NCI-H2081 (cell line): ENCODE measurements at regions not wholly inside any gene's neighbourhood (a gene's known extent, or its start where the extent isn't known, plus 50 kb on each side); places are given as distances from the start of the nearest gene placed in this dataset.
A peak's percentile ranks its signal among the peaks of the same experiment; 100 is the strongest.

Experiments used
- DNase-seq, 2 experiments: peaks; one replicate each; lab custom pipeline; 2025; lab: John Stamatoyannopoulos, UW

DNA sequence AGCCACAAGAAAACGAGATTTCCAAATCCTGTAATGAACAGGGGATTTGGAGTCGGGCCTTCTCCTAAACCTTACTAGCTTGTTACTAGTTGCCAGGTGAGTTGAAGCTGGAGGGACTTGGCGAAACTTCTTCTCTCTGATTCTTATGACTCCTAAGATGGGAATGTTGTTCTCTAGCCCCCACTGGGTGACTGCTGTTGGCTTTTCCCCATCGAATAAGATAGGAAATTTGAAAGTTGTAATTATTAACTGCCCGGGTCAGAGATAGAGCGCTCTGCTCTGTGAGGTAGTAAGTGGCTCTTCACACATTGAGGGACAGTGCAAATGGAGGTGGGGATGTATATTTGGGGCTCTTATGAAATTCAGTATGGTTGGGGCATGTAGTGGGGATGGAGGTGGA, 111.2 kb upstream of the MBNL2 start:
- DNase-seq = no peak

DNA sequence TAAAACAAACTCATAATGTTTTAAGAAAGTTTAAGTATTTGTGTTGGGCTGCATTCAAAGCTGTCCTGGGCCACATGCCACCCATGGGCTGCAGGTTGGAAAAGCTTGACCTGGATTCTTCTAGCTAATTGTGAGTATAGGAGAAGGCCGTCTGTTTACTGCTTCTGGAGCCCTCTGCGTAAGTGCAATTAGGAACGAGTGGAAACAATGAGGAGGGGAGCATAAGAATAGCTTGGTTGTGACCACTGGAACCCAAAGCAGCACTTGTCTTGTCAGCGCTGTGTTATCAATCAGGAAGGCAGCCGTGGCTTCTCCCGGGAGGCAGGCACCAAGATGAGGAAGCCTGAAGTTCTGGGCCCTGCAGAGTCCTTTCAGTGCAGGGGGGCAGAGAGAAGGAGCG, 110.4 kb upstream of the MBNL2 start:
- DNase-seq = no peak

DNA sequence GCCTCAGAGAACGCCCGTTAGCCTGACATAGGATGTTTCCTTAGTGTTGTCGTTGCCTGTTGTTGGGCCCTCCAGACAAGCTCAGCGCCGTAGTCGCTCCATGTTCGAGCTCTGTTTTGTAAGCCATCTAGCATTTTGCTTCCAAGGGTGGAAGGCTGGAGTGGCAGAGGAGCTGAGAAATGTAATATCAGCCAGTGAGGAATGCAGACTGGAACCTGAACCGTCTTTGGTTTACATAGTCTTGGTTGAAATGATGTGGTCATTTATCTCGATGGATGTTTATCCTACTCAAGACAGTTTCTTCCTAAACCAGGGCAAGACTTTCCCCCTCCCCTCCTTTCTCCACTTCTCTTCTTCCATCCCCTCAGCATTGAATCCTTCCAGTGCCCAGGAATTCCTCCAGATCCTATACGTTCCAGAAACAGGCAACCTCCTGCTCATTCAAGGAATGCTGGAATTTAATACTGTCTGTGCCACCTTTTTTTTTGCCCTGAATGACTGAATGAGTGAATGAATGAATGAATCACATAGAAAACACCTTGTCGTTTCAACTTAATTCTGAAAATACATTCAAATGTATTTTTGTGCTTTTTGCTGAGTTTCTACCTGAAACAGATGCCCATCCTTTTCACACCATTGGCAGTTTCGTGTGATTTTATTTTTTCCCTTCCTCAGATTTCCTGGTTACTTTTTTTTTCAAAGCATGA, 109.5 kb upstream of the MBNL2 start:
- DNase-seq = no peak

DNA sequence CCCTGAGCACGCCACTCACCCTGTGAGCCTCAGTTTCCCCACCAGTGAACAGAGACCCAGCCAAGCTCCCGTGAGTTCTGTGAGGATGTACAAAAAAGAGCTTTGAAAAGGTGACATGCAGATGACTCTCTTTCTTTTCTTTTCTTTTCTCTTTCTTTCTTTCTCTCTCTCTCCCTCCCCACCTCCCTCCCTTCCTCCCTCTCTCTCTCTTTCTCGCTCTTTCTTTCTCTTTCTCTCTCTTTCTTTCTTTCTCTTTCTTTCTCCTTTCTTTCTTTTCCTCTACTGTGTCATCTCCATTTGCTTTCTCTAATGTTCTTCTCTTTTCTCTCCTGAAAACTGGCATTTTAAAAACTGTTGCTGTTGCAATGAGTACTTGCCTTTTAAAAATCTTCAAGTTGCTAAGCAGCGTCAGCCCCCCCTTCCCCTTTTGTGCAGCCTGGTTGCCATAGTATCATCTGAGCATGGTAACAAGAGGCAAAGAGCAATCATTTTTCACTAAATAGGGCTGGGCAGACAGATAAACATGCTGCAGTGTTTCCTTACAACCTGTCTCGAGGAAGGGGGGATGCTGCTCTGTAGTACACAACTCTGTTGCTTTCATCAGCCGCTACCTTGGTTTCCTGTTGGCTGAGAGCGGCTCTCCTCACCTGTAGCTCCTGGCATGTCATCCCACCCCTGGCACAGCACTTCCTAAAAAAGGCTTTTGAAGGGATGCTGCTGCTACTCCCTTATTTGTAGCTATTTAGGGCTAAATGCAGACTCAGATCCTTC, 108.7 kb upstream of the MBNL2 start:
- peak in 1 of 2 experiments; percentile 27 for DNase-seq

DNA sequence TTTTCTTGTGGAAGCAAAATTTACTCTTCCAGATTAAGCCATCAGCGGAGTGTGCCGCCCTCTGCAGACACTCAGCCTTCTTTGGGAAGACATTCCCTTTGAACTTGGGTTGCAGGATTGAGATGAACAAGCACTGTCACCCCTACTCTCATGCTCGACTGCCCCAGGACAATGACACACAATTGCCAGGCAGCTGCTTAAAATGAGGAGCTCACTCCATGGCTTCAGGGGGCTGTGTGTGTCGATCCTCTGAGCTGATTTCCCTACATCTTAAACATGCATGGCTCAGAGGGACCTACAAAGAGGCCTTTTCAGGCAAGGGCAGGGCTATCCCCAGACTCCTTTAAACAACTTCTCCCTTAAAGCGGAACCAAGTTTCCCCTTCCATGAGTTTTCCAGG, 107.5 kb upstream of the MBNL2 start:
- DNase-seq = no peak

DNA sequence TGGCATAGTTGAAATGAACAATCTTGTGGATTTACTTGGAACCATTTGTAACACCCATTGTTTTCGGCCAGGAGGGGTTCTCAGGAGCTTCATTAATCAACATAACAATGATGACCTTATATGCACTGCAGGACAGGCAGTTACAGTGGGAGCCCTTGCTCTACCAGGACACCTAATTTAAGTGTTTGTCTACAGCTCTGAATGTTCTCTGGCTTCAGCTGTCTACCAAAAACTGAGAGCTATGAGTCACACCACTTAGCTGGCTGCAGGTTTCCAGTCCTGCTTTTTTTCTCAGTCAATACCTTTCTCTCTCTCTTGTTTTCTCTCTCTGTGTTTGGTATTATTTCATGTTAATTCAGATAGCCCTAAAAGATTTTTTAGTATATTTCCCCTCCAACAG, 105.4 kb upstream of the MBNL2 start:
- DNase-seq = no peak

DNA sequence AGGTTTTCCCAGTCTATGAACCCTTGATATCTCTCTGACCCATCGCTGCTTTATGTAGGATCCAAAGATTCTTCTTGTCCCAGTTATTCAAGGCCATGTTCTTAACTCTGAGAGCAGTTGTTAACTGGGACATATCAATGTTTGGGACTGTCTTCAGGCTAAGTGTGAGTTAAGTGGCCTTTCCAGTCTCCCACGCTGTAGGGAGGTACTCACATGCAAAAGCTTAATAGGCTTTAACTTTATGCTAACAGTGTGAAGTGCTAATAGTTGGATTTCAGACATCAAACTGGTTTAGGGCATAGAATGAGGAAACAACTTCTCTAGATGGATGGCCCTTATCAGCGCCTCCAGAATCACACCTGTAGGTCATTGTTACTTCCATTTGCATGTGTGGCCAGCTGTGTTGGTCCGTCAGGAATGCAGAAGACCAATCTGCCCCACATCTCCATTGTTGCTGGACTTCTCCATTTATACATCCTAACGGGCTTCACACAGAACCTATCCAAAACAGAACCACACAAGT, 104.7 kb upstream of the MBNL2 start:
- no peak for DNase-seq

DNA sequence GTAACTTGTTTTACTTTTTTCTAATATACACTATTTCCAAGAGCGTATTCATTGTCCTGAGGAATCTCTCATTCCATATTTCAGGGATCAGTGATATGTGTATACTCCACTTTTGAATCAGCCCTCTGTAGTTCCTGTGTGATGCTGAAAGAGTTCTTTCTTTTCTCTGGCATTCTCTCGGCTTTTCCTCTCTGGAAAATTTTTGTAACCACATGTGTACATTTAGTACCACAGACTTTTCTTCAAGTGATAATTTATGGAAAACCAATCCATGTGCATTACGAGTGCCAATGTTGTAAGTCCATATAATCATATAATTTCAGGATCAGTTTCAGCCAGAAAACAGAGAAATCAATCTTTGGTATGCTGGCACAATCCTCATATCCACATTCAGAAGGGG, 102.2 kb upstream of the MBNL2 start:
- no peak for DNase-seq

DNA sequence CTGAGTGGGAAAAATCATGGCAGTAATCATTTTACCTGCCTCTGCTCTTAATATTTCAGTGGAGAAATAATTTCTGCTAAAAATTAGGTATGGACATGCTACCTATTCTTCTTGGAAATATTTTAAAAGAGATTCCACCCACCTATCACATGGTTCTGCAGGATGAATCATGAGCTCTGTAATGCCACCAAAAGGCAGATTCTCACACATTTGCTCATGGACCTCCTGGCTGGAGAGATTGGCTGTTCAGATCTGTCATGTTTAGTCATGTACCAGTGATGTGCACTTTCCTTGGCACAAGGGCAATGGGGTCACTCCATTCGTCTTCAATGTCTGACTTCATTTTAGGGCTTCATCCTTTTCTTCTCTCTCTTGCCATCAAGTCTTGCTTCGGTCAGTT, 101.8 kb upstream of the MBNL2 start:
- DNase-seq = no peak

DNA sequence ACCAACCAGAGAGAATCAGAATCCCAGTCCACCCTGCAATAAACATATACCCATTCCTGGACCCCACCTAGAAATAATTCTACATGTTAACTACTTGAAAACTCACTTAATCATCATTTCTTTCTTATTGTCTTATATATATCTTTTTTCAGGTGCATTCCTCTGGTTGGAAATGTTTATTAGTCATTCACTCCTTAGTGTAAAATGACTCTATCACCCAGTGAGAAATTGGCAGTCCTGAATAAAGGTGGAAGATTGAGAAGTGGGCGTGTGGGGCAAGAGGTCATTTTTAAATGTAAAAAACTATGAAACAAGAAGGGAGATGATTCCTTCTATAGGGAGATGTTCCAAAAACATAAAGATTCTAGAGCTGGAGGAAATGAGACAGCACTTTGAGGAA, 101.2 kb upstream of the MBNL2 start:
- no peak for DNase-seq

DNA sequence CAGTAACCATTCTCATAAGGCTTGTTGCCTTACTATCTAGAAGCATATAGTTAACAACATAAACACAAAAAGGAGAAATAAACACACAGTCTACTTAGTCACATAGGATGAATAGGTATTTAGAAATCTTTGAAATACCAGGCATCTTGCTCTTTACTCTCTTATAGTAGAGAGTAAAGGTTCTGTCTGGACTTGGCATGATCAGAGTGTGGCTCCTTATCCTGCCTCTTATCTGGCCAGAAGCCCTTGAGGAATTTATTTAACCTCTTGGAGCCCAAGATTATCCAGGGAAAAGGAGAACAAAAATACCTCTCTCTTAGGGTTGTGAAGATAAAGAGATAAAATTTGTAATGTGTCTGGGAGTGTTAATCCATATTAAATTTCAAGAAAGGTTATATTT, 100.2 kb upstream of the MBNL2 start:
- DNase-seq = no peak

DNA sequence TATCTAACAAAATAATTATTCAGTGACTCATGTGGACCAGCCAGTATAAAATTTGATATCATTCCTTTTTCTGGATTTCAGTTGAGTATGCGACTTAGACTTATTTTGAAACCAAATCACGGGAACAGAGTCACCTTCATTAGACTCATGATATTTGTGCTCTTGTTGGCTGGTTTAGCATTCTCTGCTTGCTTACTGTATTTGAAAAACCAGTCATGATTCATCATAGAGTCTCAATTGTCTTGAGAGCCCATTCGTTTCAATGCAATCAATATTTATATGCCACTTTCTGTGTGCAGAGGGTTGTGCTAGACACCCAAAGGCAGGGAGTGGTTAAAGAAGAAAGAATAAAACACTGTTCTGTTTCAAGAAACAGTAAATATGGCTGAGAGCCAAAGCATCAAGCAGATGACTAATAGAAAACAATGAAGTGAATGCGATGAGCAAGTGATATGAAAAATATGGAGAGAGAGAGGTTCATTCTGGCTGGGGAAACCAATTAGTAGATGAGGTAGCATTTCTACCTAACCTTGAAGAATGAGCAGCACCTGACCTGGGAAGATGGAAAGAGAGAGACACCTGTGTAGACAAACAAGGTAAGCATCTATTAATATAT, 99.6 kb upstream of the MBNL2 start:
- no peak for DNase-seq

DNA sequence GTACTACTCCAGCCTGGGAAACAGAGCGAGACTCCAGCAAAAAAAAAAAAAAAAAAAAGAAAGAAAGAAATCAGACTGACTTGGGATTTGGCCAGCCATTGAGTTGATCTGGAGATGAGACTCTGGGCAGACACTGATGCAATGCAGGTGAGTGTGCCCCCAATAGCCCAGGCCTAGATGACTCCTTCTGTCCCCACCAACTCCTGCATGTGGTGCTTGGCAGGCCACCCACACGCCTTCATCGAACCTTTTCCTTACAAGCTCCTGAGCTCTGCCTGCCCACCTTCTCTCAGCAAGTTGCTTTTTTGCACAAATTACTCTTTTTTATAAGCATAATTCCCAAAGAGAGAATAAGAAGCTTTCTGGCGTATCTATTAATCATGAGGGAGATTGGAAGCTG, 97.9 kb upstream of the MBNL2 start:
- DNase-seq = no peak

DNA sequence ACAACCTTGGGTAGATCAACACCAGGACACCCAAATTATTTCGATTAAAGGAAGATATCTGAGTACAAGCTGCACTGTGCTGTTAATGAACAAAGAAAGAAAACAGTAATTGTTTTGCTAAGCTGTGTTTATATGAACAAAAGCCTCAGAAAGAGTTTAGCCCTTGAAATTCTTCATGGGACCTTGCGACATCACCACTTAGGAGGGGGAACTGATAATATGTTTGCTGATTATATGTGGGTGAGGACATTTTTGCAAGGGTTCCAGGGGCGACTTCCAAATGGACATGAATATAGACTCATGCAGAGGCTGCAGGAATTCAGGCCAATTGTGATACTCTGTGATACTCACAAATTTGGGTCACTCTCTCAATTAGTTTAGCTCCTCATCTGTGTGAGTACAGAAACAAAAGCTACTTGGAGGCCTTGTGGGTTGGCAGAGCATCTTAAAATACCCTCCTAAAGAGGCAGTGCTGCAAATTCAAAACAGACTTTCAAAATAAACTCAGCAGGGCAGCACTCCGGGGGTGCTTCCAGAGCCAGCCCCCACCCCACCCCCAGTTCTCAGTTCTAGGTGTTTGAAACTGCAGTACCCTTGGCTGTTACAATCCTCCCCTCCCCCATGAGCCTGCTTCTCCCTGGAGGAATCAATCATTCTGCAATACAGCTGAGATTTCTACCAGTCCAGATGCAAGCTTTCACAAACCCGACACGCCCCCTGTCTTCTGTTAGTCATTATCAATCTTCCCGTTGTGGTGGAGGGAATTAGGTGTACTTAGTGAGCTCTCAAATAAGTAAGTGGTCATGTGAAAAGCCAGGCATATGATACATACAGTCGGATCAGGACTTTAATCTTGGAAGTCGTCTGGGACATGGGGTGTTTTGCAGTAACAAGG, 97.0 kb upstream of the MBNL2 start:
- no peak for DNase-seq

DNA sequence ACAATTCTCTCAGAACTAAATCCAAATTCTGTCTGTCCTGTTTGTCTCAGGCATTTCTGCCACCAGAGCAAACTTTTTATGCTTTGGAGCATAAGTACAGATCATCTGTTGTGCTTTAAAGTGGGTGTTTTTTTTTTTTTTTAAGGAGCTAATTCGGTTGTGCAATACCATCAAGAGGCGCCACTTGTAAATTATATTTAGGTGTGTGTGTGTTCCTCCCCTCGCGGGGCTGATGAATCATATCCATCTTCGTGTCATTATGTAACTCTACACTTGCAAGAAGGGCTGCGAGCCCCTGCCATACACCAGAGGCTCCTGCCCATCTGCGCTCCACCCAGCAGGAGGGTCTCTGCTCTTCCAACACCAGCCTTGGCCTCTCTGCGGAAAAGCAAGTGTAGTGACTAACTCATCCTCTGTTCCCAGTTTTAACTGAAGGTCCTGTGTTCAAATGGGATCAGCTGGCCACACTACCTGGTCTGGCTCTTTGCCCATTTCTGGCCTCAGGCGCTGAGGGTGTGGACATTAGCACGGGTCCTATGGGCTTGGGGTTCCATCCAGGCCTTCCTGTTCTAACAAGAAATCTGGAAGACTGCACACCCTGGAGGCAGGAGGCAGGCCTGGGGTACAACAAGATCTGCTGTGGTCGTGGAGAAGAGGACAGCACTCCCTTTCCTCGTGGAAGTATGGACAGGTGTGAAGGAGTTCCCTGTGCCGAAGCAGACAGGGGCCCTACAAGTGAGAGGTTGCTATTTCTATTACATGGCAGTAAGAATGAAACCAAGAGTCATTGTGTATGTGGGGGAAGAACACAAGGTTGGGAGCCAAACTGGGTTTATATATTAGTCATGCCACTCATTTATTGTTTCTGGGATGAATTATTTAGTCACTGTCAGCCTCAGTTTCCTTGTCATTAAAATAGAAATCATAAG, 96.1 kb upstream of the MBNL2 start:
- DNase-seq = no peak

DNA sequence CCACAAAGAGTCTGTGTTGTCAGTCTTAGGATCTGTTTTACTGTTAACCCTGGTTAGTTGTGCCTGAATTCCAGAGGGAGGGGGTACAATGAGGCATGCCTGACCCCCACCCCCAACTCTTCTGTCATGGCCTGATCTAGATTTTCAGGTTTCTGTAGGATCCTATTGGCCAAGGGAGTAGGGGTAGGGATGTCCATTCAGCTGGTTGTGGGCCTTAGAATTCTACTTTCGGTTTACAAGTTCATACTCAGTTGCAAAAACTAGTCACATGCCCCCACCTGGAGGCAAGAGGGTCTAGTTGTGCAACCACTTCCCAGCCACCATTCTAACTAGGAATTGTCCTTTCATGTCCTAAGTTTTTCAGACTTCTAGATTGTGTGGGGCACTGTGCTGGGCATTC, 94.3 kb upstream of the MBNL2 start:
- DNase-seq = no peak

DNA sequence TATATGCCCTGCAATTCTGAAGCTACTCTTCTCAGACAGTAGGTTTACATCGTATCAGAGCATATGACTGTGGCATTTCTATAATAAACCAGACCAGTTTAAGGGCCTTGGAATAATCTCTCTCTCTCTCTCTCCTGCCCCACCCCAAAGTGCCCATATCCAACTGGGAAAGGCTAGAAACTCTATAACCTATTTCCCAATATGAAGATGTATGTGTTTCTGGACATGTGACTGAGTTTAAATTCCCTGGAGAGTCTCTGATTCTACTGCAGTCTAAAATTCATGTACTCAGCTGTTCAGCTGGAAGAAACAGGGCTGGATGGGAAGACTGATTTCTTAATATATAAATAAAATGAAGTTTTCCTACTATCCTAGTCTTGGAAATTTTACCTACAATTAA, 91.9 kb upstream of the MBNL2 start:
- no peak for DNase-seq

DNA sequence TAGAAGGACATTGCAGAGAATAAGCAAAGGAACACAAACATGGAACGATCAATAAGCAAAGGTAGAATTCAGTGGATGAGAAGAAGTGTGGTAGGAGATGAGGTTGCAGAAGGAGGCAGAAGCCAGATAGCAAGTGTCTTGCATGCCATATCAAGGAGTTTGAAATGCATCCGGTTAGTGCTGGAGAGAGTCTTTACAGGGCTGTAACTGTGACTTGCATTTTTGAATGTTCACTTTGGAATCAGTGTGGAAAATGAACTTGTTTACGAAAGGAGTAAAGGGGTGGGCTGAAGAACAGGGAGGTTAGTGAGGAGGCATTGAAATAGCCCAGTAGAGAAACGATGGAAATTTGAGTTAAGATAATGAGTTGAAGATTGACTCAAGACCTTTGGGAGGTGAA, 90.7 kb upstream of the MBNL2 start:
- DNase-seq = no peak

DNA sequence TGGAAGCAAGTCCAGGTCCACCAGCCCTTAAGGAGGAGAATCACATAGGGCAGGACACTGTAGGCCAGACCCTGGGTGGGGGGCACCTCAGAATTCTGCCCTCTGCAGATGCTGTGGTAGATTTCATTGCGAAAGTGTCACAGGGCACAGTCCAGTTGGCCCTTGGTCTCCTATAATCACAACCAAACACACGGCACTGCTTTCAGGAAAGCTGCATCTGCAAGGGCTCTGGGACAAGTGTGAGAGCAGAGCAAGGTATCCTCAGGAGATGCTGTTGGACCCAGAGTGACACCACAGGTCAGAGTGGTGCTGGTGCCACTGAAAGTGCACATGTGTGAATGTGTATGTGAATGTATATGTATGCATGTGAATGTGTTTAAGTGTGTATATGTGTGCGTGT, 88.6 kb upstream of the MBNL2 start:
- no peak for DNase-seq

DNA sequence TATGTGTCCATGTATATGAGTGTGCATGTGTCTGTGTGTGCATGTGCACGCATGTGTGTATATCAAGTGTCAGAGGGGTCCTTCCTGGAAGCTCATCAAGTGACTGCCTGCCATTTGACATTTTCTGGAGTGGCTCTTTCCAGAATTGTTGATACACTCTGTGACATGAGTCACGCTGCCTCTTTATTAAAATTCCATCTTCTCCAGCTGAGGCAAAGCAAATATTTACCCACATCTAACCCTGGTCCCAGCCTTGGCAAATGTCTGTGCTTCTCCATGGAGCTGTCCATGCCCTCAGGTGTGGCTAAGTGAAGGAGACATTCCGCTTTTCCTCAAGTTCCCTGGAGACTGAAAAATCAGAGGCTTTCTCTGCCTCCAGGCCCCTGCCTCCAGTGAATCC, 88.2 kb upstream of the MBNL2 start:
- DNase-seq = peak in 1 of 2 experiments; percentile 17
